Central memory CD4-positive, alpha-beta T cell (primary cell): ENCODE measurements at regions not wholly inside any gene's neighbourhood (a gene's known extent, or its start where the extent isn't known, plus 50 kb on each side); places are given as distances from the start of the nearest gene placed in this dataset.
"Not testable (repeated sequence)": the region's sequence is repeated elsewhere in the genome, so short reads cannot be mapped to it uniquely, and the experiment has no call there.

Experiments
- DNase-seq: peaks from one replicate; pipeline ENCODE4 v3.0.0; 2022

DNA sequence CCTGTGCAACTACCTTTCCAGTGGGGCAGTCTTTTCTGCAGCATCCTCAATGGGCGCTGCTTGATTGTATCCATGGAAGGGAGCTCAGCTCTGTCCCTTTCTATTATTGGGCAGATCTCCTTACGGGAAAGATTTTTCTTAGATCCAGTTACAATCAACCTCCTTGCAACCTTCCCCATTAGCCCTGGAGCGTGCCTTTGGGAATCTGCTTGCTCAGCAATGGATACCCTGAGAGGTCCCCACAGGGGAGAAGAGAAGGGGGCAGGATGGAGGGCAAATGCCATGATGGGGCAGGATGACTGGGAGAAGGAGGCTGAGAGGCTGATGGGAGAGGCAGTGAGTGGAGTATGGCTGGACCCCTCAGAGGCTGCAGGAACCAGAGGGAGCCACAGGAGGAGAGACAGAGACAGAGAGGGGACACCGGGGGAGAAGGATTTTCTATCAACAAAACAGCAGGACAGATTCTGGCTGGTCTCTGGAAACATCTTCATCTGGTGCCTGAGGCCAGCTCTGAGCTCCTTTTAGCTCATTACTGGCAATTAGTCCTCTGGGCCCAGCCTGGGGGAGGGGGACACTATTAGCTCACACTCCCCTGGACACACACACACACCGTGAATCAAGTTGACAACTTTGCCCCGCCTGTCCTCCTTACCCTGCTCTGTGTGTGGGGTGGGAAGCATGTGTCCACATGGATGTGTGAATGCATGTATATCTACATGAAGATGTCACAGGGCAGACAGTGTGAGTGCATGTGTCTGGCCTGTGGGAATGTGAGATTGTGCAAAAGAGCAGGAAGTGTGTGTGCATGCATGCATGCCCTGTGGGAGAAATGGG lies 80.8 kb upstream of the PAX2 start:
- no peak for DNase-seq

DNA sequence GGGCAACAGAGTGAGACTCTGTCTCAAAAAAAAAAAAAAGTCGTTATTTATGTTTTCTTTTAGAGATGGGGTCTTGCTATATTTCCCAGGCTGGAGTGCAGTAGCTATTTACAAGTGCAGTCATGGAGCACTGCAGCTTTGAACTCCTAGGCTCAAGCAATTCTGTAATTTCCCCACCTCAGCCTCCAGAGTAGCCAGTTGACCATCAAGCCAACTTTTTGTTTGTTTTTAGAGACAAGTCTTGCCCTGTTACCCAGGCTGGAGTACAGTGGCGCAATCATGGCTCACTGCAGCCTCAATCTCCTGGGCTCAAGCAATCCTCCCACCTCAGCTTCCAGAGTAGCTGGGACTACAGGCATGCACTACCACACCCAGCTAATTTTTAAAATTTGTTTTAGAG lies 78.7 kb upstream of the PAX2 start:
- DNase-seq, result not testable (repeated sequence)

DNA sequence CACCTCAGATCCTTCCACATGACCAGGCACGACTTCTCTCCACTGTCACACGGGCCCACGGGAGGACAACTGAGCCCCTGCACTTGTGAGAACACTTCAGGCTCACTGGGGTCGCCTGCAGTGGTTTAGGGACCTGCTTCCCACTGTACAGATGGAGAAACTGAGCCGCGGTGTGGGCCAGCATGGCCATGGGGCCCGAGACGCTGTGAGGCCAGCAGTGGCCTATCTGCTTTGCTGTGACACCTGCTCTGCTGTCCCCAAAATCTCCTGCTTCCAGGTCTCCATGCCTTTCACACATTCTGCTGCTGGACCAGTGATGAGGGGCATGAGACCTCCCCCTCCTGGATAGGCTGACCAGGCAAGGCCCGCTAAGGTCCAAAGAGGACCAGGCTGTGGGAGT lies 75.8 kb upstream of the PAX2 start:
- DNase-seq, result no peak

DNA sequence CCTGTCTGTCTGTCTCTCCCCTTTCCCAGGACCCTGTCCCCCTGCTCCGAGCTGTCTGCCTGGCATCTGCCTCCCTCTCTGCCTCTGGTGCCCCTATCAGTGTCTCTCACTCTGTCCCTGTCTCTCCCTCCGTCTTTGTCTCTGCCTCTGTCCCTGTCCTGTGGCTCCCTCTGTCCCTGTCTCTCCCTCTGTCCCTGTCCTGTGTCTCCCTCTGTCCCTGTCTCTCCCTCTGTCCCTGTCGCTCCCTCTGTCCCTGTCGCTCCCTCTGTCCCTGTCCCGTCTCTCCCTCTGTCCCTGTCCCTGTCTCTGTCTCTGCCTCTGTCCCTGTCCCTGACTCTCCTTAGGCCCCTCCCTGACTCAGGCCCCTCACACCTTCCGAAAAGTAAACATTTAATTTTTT lies 75.0 kb upstream of the PAX2 start:
- DNase-seq, result no peak

DNA sequence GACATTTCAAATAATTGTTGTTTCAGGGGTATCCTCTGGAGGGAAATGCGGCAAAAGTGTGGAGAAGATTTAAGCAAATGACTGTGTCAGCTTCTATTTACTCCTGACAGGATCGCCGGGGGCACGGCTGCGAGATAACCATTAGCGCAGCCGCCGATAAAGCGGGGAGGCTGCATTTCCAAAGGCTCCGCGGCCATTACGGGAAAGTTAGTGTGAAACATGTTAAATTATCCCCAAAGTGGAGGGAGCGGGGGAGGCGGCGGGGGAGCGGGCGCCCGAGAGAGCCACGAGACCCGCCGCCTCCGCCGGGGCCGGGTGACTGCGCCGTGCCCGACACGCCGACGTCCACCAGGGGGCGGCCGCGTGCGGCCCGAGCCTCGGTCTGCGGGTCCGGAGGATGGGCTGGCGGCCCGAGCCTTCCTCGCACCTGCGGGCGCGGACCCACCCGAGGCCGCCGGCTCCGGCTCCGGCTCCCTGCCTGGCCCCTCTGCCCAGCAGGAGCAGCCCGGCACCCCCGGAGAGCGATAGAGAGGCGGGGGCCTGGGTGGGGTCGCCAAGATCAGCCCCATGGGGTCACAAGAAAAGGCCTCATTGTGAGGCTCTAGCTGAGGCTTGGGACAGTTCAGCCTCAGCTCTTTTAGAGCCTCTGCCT lies 74.4 kb upstream of the PAX2 start:
- peak; percentile 30 for DNase-seq

DNA sequence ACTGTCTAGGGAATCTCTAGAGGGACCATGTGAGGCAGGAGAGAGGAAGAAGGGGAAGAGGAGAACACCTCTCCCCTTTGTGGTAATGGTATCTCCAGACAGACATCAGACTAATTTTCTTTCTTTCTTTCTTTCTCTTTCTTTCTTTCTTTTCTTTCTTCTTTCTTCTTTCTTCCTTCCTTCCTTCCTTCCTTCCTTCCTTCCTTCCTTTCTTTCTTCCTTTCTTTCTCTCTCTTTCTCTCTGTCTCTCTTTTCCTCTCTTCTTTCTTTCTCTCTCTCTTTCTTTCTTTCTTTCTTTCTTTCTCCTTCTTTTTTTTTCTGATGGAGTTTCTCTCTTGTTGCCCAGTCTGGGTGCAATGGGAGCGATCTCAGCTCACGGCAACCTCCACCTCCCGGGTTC lies 73.2 kb upstream of the PAX2 start:
- DNase-seq, result no peak

DNA sequence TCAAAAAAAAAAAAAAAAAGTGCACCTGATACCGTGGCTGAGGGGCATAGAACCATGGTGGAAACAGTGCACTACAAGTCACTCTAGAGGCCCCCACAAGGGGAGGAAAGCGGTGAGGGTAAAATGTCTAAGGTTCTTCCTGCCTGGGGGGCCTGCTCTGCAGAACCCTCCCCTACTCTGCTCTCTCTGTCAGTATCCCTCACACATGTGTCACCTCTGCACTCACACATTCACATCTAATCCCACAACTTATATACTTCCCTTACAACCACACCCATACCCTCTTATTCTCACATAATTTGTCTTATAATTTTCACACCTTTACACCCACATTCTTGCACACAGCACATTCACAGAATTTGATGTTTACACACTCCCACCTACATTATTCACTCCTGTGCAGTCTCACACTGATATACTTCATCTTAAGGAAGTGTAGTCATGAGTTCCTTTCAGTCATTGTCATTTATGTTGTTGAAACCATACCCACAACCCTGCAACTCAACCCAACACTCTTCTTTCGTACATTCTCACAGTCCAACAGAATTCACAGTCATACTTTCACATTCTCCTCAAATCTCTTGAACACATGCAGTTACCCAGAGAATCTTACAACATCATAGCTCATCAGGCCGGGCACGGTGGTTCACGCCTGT lies 68.0 kb upstream of the PAX2 start:
- no peak for DNase-seq

DNA sequence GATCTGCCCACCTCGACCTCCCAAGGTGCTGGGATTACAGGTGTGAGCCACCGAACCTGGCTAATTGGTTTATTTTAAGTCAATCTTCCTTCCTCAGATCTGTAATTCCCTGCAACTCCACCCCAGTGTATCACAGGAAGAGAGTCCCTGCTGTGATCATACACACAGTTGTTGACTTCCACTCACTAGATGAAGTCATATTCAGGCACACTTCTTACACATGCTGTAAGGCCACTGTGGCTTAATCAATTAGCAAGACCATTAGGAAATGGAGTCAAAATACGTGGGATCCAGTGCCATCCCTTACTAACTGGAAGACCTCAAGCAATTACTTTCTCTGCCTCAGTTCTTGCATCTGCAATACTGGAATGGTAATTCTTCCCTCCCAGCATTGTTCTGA lies 66.1 kb upstream of the PAX2 start:
- DNase-seq, result no peak

DNA sequence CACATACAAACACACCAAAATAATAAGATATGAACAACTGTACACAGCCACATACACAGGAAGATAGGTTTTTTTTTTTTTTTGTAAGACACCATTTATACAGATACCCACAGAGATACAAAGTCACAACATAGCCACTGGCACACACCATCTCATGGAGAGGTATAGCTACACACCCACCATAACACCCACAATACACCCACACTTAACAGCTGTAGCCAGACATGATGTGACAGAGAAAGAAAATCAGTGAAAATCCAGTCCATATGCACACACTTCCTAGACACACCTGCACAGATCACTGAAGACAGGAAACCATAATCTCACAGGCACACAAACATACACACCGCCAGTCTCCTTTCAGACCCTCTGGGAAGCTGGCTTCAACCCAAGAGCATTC lies 62.4 kb upstream of the PAX2 start:
- no peak for DNase-seq

DNA sequence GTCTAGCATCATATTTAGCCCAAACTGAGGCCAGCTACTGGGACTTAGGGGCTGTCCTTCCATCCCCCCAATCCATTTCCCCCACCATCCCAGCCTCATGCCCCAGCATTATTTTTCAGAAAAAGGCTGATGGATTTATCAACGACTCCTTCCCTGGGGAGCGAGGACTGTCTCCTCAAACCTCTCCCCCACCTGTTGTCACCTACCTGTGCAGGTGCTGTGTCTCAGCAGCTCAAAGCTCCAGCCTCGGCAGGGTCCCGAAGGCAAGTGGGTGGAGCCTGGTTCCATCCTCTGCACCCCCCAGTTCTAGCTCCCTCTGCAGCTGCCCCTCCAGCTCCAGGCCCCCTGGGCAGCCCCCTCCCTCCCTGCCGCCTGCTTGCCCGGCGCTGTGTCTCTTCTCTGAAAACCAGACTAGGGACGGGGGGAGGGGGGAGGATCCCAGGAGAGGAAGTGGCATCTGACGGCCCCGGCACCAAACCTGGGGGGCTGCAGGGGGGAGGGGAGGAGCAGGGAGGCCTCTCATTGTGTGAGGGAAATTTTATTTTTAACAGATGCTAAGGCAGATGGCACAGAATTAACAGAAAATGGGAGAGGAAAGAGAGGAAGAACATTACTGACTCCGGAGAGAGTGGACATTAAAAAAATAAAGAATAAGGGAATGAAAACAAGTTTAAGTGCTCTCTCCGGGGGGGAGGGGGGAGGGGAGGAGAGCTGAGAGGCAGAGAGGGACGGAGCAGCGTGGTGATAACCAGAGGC lies 61.7 kb upstream of the PAX2 start:
- no peak for DNase-seq

DNA sequence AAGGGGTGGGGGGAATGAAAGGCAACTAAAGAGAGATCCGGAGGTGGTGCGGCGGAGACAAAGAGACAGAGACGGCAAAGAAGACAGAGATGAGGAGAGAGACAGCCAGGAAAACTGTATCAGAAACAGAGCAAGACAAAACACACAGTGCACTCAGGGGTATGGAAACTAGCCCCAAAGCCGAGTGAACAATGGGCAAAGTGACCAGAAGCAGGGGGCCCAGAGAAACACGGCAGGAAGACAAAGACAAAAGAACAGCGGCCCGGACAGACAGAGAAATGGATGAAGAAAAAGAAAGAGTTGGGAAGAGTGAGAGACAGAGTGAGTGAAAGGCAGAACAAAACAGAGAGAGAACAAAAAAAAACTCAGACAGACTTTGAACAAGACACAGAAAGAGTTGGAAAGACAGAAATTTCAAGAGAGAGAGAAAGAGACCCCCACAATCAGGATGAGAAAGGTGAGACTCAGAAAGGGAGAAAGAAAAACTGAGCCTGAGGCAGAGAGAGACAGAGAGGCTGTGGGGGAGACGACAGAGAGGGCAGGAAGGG lies 60.6 kb upstream of the PAX2 start:
- DNase-seq, result no peak

DNA sequence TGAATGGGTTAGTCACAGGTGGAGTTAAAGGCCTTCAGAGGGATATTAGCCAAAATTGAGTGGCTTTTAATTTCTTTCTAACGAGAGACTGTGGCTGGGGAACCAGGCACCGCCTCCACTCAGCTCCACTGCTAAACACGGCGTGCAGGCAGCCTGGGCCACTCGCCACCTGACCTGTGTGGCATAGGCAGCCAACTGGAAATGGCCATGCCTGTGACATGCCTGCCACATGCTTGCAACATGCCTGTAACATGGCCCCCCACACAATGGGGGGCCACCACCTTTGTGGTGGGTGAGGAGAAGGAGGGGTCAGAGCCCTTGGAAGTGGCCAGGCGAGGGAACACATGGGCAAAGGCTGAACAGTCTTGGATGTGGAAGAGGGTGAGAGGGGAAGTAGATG lies 60.1 kb upstream of the PAX2 start:
- no peak for DNase-seq

DNA sequence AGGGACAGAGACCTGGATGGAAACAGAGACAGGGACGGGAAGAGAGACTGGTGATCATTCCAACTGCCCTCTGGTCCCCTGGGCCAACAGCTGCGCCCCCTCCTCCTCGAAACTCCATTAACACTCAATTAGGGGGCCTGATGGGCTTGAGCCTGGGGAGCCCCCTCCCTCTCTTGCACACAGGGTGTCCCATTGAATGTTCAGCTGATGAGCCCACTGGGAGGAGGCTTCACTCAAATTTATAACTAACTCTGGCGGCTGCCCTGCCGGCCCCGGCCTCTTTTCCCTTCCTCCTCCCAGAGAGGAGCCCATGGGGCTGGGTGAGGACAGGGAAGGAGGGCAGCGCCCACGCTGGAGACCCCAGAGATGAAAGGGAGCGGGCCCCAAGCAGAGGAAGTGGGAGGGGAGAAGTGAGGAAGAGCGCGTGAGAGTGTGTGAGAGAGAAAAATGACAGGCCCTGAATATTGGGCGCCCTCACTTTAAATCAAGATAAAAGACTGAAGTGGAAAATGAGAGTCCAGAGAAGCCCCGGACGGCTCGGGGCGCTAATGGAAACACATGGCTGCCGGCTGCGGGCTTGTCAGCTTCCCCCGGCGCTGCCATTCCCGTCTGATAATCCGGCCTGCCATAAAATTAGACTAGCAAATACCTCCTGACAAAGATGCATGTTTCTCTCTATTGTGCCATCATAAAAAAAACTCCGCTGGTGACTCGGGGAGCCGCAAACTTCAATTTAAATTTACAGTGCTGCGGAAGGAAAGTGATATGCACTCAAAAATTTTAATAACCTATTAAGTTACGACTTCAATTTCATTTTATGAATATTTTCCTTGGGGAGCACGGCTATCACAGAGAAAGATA lies 58.0 kb upstream of the PAX2 start:
- no peak for DNase-seq

DNA sequence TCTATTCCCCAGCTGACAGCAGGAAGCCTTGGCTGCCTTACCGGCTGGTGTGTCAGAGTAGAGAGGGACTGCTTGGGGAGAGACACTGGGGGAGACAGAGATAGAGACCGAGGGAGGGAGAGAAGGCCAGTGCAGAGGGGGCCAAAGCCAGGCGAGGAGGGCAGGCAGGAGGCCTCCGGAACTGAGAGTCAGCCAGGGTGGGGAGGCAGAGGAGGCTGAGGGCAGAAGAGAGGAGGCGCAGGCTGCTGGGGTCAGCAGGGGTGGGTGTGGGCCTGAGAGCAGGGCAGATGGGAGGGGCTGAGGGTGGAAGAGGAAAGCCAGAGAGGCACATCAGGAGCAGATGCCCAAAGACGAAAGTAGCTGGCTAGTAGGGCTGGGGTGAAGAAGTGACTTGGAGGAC lies 57.2 kb upstream of the PAX2 start:
- no peak for DNase-seq

DNA sequence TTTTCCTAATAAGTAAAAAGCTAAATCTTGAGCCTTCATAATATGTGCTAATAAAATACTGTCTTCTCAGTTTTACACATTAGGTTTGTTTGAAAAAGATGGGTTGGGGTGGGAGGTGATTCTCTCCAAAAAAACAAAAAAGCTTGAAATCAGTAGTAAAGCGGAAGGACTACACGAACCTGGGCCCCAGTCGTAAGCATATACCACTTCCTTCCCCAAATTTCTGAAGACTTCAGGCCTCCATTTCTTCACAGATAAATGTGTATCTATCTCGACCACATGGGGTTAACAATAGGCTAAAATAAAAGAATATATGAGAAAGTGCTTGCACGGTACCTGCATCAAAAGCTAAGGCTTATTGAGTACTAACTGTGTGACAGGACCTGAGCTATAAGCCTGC lies 51.6 kb upstream of the PAX2 start:
- no peak for DNase-seq
